ENCODE measurements at regions not wholly inside any gene's neighbourhood (a gene's known extent, or its start where the extent isn't known, plus 50 kb on each side); places are given as distances from the start of the nearest gene placed in this dataset.

DNA sequence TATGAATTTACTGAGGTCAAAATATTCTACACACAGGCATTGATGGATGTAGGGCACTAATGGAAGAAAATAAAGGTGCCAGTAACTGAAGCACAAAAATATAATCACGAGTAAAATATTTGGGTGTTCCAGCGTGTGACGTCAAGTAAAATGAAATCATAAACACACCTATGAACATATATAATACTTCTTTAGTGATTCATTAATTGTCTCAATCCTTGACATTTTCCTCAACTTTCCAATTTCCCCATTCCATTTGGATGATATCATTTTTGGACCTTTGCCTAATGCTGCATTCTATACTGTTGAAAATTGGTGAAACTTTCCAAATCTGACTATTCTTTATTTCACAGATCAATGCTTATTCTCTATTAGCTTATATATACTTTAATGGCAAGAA lies 649.3 kb downstream of the GALC start (continued):
- TF ChIP-seq, protein P1, sequence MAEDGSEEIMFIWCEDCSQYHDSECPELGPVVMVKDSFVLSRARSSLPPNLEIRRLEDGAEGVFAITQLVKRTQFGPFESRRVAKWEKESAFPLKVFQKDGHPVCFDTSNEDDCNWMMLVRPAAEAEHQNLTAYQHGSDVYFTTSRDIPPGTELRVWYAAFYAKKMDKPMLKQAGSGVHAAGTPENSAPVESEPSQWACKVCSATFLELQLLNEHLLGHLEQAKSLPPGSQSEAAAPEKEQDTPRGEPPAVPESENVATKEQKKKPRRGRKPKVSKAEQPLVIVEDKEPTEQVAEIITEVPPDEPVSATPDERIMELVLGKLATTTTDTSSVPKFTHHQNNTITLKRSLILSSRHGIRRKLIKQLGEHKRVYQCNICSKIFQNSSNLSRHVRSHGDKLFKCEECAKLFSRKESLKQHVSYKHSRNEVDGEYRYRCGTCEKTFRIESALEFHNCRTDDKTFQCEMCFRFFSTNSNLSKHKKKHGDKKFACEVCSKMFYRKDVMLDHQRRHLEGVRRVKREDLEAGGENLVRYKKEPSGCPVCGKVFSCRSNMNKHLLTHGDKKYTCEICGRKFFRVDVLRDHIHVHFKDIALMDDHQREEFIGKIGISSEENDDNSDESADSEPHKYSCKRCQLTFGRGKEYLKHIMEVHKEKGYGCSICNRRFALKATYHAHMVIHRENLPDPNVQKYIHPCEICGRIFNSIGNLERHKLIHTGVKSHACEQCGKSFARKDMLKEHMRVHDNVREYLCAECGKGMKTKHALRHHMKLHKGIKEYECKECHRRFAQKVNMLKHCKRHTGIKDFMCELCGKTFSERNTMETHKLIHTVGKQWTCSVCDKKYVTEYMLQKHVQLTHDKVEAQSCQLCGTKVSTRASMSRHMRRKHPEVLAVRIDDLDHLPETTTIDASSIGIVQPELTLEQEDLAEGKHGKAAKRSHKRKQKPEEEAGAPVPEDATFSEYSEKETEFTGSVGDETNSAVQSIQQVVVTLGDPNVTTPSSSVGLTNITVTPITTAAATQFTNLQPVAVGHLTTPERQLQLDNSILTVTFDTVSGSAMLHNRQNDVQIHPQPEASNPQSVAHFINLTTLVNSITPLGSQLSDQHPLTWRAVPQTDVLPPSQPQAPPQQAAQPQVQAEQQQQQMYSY (CRISPR knock-in tag; IDR thresholded peaks at IDR 0.05): no peak
- TF ChIP-seq, protein P2, sequence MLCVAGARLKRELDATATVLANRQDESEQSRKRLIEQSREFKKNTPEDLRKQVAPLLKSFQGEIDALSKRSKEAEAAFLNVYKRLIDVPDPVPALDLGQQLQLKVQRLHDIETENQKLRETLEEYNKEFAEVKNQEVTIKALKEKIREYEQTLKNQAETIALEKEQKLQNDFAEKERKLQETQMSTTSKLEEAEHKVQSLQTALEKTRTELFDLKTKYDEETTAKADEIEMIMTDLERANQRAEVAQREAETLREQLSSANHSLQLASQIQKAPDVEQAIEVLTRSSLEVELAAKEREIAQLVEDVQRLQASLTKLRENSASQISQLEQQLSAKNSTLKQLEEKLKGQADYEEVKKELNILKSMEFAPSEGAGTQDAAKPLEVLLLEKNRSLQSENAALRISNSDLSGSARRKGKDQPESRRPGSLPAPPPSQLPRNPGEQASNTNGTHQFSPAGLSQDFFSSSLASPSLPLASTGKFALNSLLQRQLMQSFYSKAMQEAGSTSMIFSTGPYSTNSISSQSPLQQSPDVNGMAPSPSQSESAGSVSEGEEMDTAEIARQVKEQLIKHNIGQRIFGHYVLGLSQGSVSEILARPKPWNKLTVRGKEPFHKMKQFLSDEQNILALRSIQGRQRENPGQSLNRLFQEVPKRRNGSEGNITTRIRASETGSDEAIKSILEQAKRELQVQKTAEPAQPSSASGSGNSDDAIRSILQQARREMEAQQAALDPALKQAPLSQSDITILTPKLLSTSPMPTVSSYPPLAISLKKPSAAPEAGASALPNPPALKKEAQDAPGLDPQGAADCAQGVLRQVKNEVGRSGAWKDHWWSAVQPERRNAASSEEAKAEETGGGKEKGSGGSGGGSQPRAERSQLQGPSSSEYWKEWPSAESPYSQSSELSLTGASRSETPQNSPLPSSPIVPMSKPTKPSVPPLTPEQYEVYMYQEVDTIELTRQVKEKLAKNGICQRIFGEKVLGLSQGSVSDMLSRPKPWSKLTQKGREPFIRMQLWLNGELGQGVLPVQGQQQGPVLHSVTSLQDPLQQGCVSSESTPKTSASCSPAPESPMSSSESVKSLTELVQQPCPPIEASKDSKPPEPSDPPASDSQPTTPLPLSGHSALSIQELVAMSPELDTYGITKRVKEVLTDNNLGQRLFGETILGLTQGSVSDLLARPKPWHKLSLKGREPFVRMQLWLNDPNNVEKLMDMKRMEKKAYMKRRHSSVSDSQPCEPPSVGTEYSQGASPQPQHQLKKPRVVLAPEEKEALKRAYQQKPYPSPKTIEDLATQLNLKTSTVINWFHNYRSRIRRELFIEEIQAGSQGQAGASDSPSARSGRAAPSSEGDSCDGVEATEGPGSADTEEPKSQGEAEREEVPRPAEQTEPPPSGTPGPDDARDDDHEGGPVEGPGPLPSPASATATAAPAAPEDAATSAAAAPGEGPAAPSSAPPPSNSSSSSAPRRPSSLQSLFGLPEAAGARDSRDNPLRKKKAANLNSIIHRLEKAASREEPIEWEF (IDR thresholded peaks at IDR 0.05; ENCODE audit: insufficient replicate concordance, low read depth, low read length): no peak
- TF ChIP-seq, protein P3, sequence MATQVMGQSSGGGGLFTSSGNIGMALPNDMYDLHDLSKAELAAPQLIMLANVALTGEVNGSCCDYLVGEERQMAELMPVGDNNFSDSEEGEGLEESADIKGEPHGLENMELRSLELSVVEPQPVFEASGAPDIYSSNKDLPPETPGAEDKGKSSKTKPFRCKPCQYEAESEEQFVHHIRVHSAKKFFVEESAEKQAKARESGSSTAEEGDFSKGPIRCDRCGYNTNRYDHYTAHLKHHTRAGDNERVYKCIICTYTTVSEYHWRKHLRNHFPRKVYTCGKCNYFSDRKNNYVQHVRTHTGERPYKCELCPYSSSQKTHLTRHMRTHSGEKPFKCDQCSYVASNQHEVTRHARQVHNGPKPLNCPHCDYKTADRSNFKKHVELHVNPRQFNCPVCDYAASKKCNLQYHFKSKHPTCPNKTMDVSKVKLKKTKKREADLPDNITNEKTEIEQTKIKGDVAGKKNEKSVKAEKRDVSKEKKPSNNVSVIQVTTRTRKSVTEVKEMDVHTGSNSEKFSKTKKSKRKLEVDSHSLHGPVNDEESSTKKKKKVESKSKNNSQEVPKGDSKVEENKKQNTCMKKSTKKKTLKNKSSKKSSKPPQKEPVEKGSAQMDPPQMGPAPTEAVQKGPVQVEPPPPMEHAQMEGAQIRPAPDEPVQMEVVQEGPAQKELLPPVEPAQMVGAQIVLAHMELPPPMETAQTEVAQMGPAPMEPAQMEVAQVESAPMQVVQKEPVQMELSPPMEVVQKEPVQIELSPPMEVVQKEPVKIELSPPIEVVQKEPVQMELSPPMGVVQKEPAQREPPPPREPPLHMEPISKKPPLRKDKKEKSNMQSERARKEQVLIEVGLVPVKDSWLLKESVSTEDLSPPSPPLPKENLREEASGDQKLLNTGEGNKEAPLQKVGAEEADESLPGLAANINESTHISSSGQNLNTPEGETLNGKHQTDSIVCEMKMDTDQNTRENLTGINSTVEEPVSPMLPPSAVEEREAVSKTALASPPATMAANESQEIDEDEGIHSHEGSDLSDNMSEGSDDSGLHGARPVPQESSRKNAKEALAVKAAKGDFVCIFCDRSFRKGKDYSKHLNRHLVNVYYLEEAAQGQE (IDR thresholded peaks at IDR 0.05; ENCODE audit: low read depth, low read length): no peak
- TF ChIP-seq ZNF24 (IDR thresholded peaks at IDR 0.05): no peak
- TF ChIP-seq IRF4 (IDR thresholded peaks at IDR 0.05; ENCODE audit: low read depth, low read length): no peak
